ENCODE measurements at regions not wholly inside any gene's neighbourhood (a gene's known extent, or its start where the extent isn't known, plus 50 kb on each side); places are given as distances from the start of the nearest gene placed in this dataset.

DNA sequence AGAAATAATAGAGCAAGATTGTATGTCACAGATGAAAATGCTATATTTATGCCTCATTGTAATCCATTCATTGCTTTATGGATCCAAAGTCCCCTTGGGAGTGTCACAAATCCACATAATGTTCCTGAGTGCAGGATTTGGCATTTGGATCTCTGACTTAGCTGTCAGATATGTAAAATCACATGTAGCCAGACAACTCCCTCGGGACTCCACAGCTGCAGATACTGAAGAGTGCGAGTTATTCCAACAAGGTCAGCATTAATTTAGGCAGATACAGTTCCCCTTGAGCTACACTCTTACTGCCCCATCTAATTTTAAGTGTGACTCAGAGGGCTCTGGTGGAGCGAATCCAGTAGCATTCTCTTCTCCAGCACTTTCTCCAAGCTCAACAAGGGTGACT lies 433.2 kb downstream of the CD83 start:
- TF ChIP-seq, protein P1, sequence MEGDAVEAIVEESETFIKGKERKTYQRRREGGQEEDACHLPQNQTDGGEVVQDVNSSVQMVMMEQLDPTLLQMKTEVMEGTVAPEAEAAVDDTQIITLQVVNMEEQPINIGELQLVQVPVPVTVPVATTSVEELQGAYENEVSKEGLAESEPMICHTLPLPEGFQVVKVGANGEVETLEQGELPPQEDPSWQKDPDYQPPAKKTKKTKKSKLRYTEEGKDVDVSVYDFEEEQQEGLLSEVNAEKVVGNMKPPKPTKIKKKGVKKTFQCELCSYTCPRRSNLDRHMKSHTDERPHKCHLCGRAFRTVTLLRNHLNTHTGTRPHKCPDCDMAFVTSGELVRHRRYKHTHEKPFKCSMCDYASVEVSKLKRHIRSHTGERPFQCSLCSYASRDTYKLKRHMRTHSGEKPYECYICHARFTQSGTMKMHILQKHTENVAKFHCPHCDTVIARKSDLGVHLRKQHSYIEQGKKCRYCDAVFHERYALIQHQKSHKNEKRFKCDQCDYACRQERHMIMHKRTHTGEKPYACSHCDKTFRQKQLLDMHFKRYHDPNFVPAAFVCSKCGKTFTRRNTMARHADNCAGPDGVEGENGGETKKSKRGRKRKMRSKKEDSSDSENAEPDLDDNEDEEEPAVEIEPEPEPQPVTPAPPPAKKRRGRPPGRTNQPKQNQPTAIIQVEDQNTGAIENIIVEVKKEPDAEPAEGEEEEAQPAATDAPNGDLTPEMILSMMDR (IDR thresholded peaks at IDR 0.05 in 4 of 5, conservative IDR thresholded peaks at IDR 0.05 in 1 of 5), result no peak
- TF ChIP-seq POLR2A (IDR thresholded peaks at IDR 0.05), result no peak
